ENCODE measurements at regions not wholly inside any gene's neighbourhood (a gene's known extent, or its start where the extent isn't known, plus 50 kb on each side); places are given as distances from the start of the nearest gene placed in this dataset.

DNA sequence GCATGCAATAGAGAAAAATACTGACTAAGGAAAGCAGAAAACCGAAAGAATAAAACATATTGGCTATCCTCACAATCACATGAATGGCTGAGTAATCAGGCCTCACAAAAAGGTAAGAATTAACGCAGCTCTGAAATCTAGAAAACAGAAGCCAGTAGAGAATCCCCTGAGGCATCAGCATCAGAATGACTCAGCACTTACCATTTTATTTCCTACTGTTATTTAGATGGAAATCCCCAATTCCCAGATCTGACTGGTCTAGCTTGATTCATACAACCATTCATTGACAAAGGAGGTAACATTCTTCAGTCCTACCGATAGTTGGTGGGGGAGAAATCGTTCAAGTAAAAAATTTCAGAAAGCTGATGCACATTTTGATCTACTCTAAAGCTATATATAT, 1408.4 kb upstream of the WWC1 start:
- TF ChIP-seq POLR2A (IDR thresholded peaks at IDR 0.05): no peak
- TF ChIP-seq CTCF (IDR thresholded peaks at IDR 0.05): no peak
- Histone ChIP-seq H3K4me1 (no peaks in the 10 kb centered on the region), H3K9me3 (no peaks in the 10 kb centered on the region), H3K27me3 (no peaks in the 10 kb centered on the region), H3K4me3 (replicated peaks in 1 of 3) (no peak overlapping the region), H3K36me3 (no peaks in the 10 kb centered on the region), H3K27ac (no peak overlapping the region)
- WGBS, 2 donors: 64 to 76% methylated on average over 4 of the region's 4 CpGs
- intact Hi-C loops (cut with DNase I): no loop called here
- DNase-seq: no peak

DNA sequence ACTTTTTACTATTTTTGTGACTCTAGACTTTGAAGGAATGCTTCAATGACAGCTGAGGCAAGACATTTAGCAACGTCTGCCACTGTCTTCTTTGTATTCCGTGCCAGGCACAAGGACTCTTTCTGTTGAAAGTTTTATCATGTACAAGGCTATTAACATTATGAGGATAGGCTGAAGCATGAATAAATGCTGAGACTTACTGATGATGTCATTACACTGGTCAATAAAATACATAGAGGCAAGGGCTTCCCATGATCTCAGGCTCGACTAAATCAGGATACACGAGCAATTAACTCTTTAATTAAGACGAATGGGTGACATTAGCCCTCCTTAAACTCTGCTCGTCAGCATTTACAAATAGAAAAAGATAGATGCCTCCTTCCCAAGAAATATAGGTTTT, 1393.3 kb upstream of the WWC1 start:
- no peaks in the 10 kb centered on the region for H3K4me1 ChIP-seq
- DNase-seq: no peak
- H3K4me3 ChIP-seq (replicated peaks in 1 of 3): no peak overlapping the region
- TF ChIP-seq POLR2A (IDR thresholded peaks at IDR 0.05) (no peak), CTCF (IDR thresholded peaks at IDR 0.05) (no peak)
- no peak overlapping the region for H3K27ac ChIP-seq
- H3K27me3 ChIP-seq: no peaks in the 10 kb centered on the region
- intact Hi-C loops (cut with DNase I): no loop called here
- H3K9me3 ChIP-seq: no peaks in the 10 kb centered on the region
- no peaks in the 10 kb centered on the region for H3K36me3 ChIP-seq
- 77 to 82% methylated on average over 6 of the region's 6 CpGs for WGBS, 2 donors

GRCh38 chr5:166899343-166899742, 1392.1 kb upstream of the WWC1 start:
- WGBS, 2 donors: 76 to 93% methylated on average over 5 of the region's 5 CpGs

GRCh38 chr5:166904571-166904970, 1386.9 kb upstream of the WWC1 start:
- H3K9me3 ChIP-seq: no peaks in the 10 kb centered on the region
- 84 to 90% methylated on average over 7 of the region's 7 CpGs for WGBS, 2 donors
- no peaks in the 10 kb centered on the region for H3K4me1 ChIP-seq
- H3K27ac ChIP-seq: no peak overlapping the region
- H3K27me3 ChIP-seq: no peaks in the 10 kb centered on the region
- H3K36me3 ChIP-seq: no peaks in the 10 kb centered on the region
- intact Hi-C loops (cut with DNase I): no loop called here
- no peak for TF ChIP-seq CTCF (IDR thresholded peaks at IDR 0.05)
- DNase-seq: no peak
- no peak overlapping the region for H3K4me3 ChIP-seq (replicated peaks in 1 of 3)

More at GRCh38 chr5:166899343-166899742, 1392.1 kb upstream of the WWC1 start:
- no peaks in the 10 kb centered on the region for H3K27me3 ChIP-seq
- no peaks in the 10 kb centered on the region for H3K9me3 ChIP-seq
- no peaks in the 10 kb centered on the region for H3K4me1 ChIP-seq
- intact Hi-C loops (cut with DNase I): no loop called here
- H3K27ac ChIP-seq: no peak overlapping the region
- H3K36me3 ChIP-seq: no peaks in the 10 kb centered on the region
- DNase-seq: no peak
- no peak overlapping the region for H3K4me3 ChIP-seq (replicated peaks in 1 of 3)
- TF ChIP-seq CTCF (IDR thresholded peaks at IDR 0.05) (no peak), POLR2A (IDR thresholded peaks at IDR 0.05) (no peak)

GRCh38 chr5:166906991-166907713, 1384.3 kb upstream of the WWC1 start:
- Histone ChIP-seq H3K9me3 (no peaks in the 10 kb centered on the region), H3K27me3 (no peaks in the 10 kb centered on the region), H3K4me1 (no peaks in the 10 kb centered on the region), H3K27ac (no peak overlapping the region), H3K36me3 (no peaks in the 10 kb centered on the region), H3K4me3 (replicated peaks in 1 of 3) (no peak overlapping the region)
- 66 to 68% methylated on average over 6 of the region's 6 CpGs for WGBS, 2 donors
- intact Hi-C loops (cut with DNase I): no loop called here
- no peak for DNase-seq
- TF ChIP-seq POLR2A (IDR thresholded peaks at IDR 0.05) (no peak), CTCF (IDR thresholded peaks at IDR 0.05) (no peak)

Data from thyroid gland (tissue), 4 donors.